ENCODE measurements at regions not wholly inside any gene's neighbourhood (a gene's known extent, or its start where the extent isn't known, plus 50 kb on each side); places are given as distances from the start of the nearest gene placed in this dataset.

DNA sequence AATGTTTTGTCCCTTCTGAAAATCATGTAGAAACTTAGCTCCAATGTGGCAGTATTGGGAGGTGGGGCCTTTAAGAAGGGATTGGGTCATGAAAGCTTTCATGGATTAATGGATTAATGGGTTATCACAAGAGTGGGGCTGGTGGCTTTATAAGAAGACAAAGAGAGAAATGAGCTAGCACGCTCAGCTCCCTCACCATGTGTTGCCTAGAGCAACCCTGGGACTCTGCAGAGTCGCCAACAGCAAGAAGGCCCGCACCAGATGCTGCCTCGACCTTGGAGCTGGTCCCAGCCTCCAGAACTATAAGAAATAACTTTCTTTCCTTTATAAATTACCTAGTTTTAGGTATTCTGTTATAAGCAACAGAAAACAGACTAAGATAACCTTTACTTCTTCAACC is 74.9 kb upstream of the HECW1 start:
- no peak for TF ChIP-seq CTCF (IDR thresholded peaks at IDR 0.05)
- TF ChIP-seq POLR2A (IDR thresholded peaks at IDR 0.05), result no peak
